GM10266 (cell line): ENCODE measurements at regions not wholly inside any gene's neighbourhood (a gene's known extent, or its start where the extent isn't known, plus 50 kb on each side); places are given as distances from the start of the nearest gene placed in this dataset.

ENCODE experiments used
- DNase-seq: peaks from one replicate; pipeline ENCODE4 v3.0.0; 2012; ENCODE audit errors: extremely low spot score
- CTCF ChIP-seq: IDR thresholded peaks from 2 replicates; pipeline ENCODE4 v1.5.1; 2012; ENCODE audit warnings: mild to moderate bottlenecking, low read depth; ENCODE audit not compliant: control insufficient read depth, insufficient read depth; ENCODE audit errors: missing control alignments

- no peak for TF ChIP-seq CTCF
- DNase-seq = no peak
Measured at GRCh38 chr9:13841746-13842462, 472.0 kb downstream of the NFIB start.

- TF ChIP-seq CTCF = no peak
- DNase-seq = no peak
Measured at GRCh38 chr9:13832446-13832845, 481.5 kb downstream of the NFIB start.

GRCh38 chr9:13823026-13823425 lies 490.9 kb downstream of the NFIB start:
- no peak for TF ChIP-seq CTCF
- no peak for DNase-seq

GRCh38 chr9:13817754-13818278 lies 496.1 kb downstream of the NFIB start:
- TF ChIP-seq CTCF = no peak
- no peak for DNase-seq

- no peak for DNase-seq
- TF ChIP-seq CTCF = no peak
Measured at GRCh38 chr9:13816837-13817236, 497.1 kb downstream of the NFIB start.

GRCh38 chr9:13814647-13815400 lies 499.1 kb downstream of the NFIB start:
- TF ChIP-seq CTCF = no peak
- DNase-seq = no peak

- no peak for DNase-seq
- no peak for TF ChIP-seq CTCF
Measured at GRCh38 chr9:13811876-13812275, 502.1 kb downstream of the NFIB start.
